Neural cell (in vitro differentiated cells): ENCODE measurements at regions not wholly inside any gene's neighbourhood (a gene's known extent, or its start where the extent isn't known, plus 50 kb on each side); places are given as distances from the start of the nearest gene placed in this dataset.

Experiments
- H2AFZ ChIP-seq: fragments of 200-600, 300-800 bp; sonication (generic), shearing (Covaris generic); 2 replicates; pipeline ENCODE4 v1.6.0; 2014; ENCODE audit warnings: low read depth, mild to moderate bottlenecking, antibody characterized with exemption, low read length, moderate library complexity
- H3F3A ChIP-seq: fragments of 200-600 bp; shearing (Covaris generic); 2 replicates; pipeline ENCODE4 v1.6.1; 2016; ENCODE audit warnings: mild to moderate bottlenecking, moderate library complexity, mixed read lengths, antibody characterized with exemption, low read length; ENCODE audit not compliant: insufficient read depth, poor library complexity, severe bottlenecking
- H3K27ac ChIP-seq: fragments of 200-600, 300-800 bp; sonication (generic), shearing (Covaris generic); 2 replicates; pipeline ENCODE4 v1.5.1; 2014; ENCODE audit warnings: mild to moderate bottlenecking, low read length, moderate library complexity
- H3K27me3 ChIP-seq: fragments of 300-800, 200-600 bp; sonication (generic), shearing (Covaris generic); 2 replicates; pipeline ENCODE4 v1.6.0; 2014; ENCODE audit warnings: mild to moderate bottlenecking, low read depth, low read length, moderate library complexity; ENCODE audit not compliant: insufficient read depth
- H3K36me3 ChIP-seq: fragments of 300-800, 200-600 bp; sonication (generic), shearing (Covaris generic); 2 replicates; pipeline ENCODE4 v1.5.1; 2014; ENCODE audit warnings: mild to moderate bottlenecking, antibody characterized with exemption, low read length, moderate library complexity; ENCODE audit not compliant: insufficient read depth
- H3K4me2 ChIP-seq: fragments of 300-800, 200-600 bp; sonication (generic), shearing (Covaris generic); 2 replicates; pipeline ENCODE4 v1.6.0; 2014; ENCODE audit warnings: mild to moderate bottlenecking, low read length
- H3K4me3 ChIP-seq: fragments of 300-800, 200-600 bp; sonication (generic), shearing (Covaris generic); 2 replicates; pipeline ENCODE4 v1.5.1; 2014; ENCODE audit warnings: mild to moderate bottlenecking, low read length, moderate library complexity
- H3K79me2 ChIP-seq: fragments of 200-600 bp; shearing (Covaris generic); replicated peaks from 2 replicates; pipeline ENCODE4 v1.6.0; 2014; ENCODE audit warnings: mild to moderate bottlenecking, low read length, moderate library complexity; ENCODE audit not compliant: insufficient read depth
- H3K9ac ChIP-seq: fragments of 300-800, 200-600 bp; sonication (generic), shearing (Covaris generic); 2 replicates; pipeline ENCODE4 v1.6.1; 2016; ENCODE audit warnings: mild to moderate bottlenecking, low read length, mixed read lengths
- H3K9me2 ChIP-seq: fragments of 200-600 bp; shearing (Covaris generic); 2 replicates; pipeline ENCODE4 v1.6.1; 2016; ENCODE audit warnings: mild to moderate bottlenecking, low read length, mixed read lengths; ENCODE audit not compliant: insufficient read depth
- H3K9me3 ChIP-seq: fragments of 200-600, 300-800 bp; sonication (generic), shearing (Covaris generic); 2 replicates; pipeline ENCODE4 v1.6.1; 2016; ENCODE audit warnings: mild to moderate bottlenecking, mixed run types, low read length, moderate library complexity, mixed read lengths
- H4K20me1 ChIP-seq: fragments of 200-600 bp; shearing (Covaris generic); 2 replicates; pipeline ENCODE4 v1.6.1; 2016; ENCODE audit warnings: mild to moderate bottlenecking, mixed run types; ENCODE audit not compliant: insufficient read depth
- CTCF ChIP-seq: fragments of 450-650 bp; IDR thresholded peaks from 2 replicates; pipeline ENCODE4 v1.5.1; 2014; ENCODE audit warnings: antibody characterized with exemption, mild to moderate bottlenecking, moderate library complexity; ENCODE audit not compliant: poor library complexity, severe bottlenecking
- EP300 ChIP-seq: fragments of 450-650 bp; conservative IDR thresholded peaks from 2 replicates; pipeline ENCODE4 v1.6.1; 2014; ENCODE audit warnings: antibody characterized with exemption, mild to moderate bottlenecking, moderate library complexity; ENCODE audit not compliant: poor library complexity, severe bottlenecking
- EZH2 ChIP-seq: fragments of 200-600, 300-800 bp; shearing (Covaris generic), sonication (generic); IDR thresholded peaks from 2 replicates; pipeline ENCODE4 v1.6.1; 2014; ENCODE audit warnings: antibody characterized with exemption, low read length, borderline replicate concordance, mild to moderate bottlenecking; ENCODE audit not compliant: insufficient read depth, poor library complexity, severe bottlenecking
- MXI1 ChIP-seq: fragments of 450-650 bp; conservative IDR thresholded peaks from 2 replicates; pipeline ENCODE4 v1.6.1; 2014; ENCODE audit warnings: antibody characterized with exemption, mild to moderate bottlenecking; ENCODE audit not compliant: poor library complexity, severe bottlenecking
- POLR2AphosphoS5 ChIP-seq: IDR thresholded peaks from 2 replicates; pipeline ENCODE4 v1.6.1; 2012
- RAD21 ChIP-seq: fragments of 450-650 bp; conservative IDR thresholded peaks from 2 replicates; pipeline ENCODE4 v1.6.1; 2014; ENCODE audit warnings: antibody characterized with exemption, mild to moderate bottlenecking, moderate library complexity
- SMC3 ChIP-seq: fragments of 450-650 bp; conservative IDR thresholded peaks from 2 replicates; pipeline ENCODE4 v1.6.1; 2014; ENCODE audit warnings: antibody characterized with exemption, mild to moderate bottlenecking, moderate library complexity; ENCODE audit not compliant: poor library complexity
- TAF1 ChIP-seq: IDR thresholded peaks from 2 replicates; pipeline ENCODE4 v1.6.1; 2012; ENCODE audit warnings: low read depth

- Histone ChIP-seq H4K20me1 (no peaks in the 10 kb centered on the region), H3K36me3 (no peaks in the 10 kb centered on the region), H3K9ac (no peak overlapping the region), H3K4me3 (no peak overlapping the region), H3K9me2 (no peaks in the 10 kb centered on the region), H2AFZ (no peak overlapping the region), H3F3A (no peaks in the 10 kb centered on the region), H3K4me2 (no peak overlapping the region), H3K9me3 (no peaks in the 10 kb centered on the region), H3K79me2 (no peaks in the 10 kb centered on the region), H3K27me3 (no peaks in the 10 kb centered on the region), H3K27ac (no peak overlapping the region)
- no peak for TF ChIP-seq RAD21
Measured at GRCh38 chr3:64954995-64955636, 267.3 kb upstream of the ADAMTS9 start.

DNA sequence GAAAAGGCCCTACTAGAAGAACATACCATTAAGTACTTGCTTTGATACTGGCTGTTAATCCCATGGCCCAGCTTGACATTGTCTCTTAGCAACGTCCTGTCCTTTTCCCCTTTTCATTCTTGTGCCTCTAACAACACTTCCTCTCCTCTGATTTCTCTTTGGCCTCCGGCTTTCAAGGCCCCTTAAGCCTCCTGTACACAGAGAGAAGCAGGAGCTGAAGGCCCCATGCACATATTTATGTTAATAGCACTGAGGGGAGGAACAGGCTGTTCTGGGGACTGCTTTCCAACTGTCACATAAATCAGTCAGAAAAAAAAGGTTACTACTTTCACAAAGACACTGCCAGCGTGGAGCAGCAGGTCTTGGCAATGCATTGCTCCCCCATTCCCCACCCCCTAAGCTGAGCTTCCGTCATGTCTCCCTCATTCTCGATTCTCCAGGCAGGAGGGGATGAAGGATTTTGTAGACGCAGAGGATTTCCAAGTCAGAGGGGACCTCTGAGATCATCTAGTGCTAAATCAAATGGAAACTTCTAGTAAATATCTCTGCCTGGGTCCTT is 257.4 kb upstream of the ADAMTS9 start:
- peaks cover 12% of the 10 kb centered on the region for H3F3A ChIP-seq
- H3K36me3 ChIP-seq, result no peaks in the 10 kb centered on the region
- H3K4me2 ChIP-seq, result peak overlapping the region; percentile 23
- no peak for TF ChIP-seq TAF1
- no peak for TF ChIP-seq EZH2
- TF ChIP-seq RAD21, result peak; percentile 62
- peak; percentile 30 for TF ChIP-seq POLR2AphosphoS5
- peak; percentile 78 for TF ChIP-seq EP300
- TF ChIP-seq SMC3, result peak; percentile 60
- peak; percentile 36 for TF ChIP-seq MXI1
- peak overlapping the region; percentile 47 for H3K9ac ChIP-seq
- no peaks in the 10 kb centered on the region for H3K9me2 ChIP-seq
- H3K79me2 ChIP-seq, result no peaks in the 10 kb centered on the region
- no peaks in the 10 kb centered on the region for H4K20me1 ChIP-seq
- H3K27ac ChIP-seq, result peak overlapping the region; percentile 81
- no peaks in the 10 kb centered on the region for H3K9me3 ChIP-seq
- H3K4me3 ChIP-seq, result peak overlapping the region; percentile 37
- H3K27me3 ChIP-seq, result no peaks in the 10 kb centered on the region
- peak overlapping the region; percentile 23 for H2AFZ ChIP-seq

DNA sequence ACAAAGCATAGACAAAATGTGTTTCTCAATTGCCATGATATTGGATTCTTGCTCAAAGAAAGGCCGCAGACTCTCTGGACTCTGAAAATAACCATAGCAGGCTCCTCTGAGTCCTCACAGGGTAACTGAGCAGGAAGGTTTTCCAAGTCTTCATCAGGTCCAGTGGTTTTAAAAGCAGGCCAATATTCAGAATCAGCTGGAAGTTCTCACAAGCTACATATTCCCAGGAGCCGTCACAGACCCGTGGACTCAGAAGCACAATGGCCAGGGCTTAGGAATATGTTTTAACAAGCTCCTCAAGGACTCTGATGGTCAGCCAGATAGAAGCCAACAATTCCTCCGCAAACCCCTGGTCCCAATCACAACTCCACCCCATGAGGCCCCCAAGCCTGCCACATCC is 256.1 kb upstream of the ADAMTS9 start:
- H3F3A ChIP-seq, result peaks cover 12% of the 10 kb centered on the region
- H3K9me3 ChIP-seq, result no peaks in the 10 kb centered on the region
- H3K9me2 ChIP-seq, result no peaks in the 10 kb centered on the region
- no peaks in the 10 kb centered on the region for H3K27me3 ChIP-seq
- no peak overlapping the region for H3K4me2 ChIP-seq
- no peak overlapping the region for H3K9ac ChIP-seq
- H3K79me2 ChIP-seq, result no peaks in the 10 kb centered on the region
- H3K27ac ChIP-seq, result peak overlapping the region; percentile 81
- no peaks in the 10 kb centered on the region for H3K36me3 ChIP-seq
- H3K4me3 ChIP-seq, result no peak overlapping the region
- H4K20me1 ChIP-seq, result no peaks in the 10 kb centered on the region
- no peak overlapping the region for H2AFZ ChIP-seq
- TF ChIP-seq CTCF, result no peak
- TF ChIP-seq POLR2AphosphoS5, result no peak
- no peak for TF ChIP-seq EZH2
- TF ChIP-seq EP300, result no peak
- TF ChIP-seq TAF1, result no peak
- no peak for TF ChIP-seq RAD21
- no peak for TF ChIP-seq SMC3
